ENCODE measurements at regions not wholly inside any gene's neighbourhood (a gene's known extent, or its start where the extent isn't known, plus 50 kb on each side); places are given as distances from the start of the nearest gene placed in this dataset.

GRCh38 chr4:35447474-35447873 lies 796.8 kb downstream of the ARAP2 start:
- H2BK5ac ChIP-seq (ENCODE audit: insufficient read length, low read length), result no peak overlapping the region
- no peak overlapping the region for H2BK120ac ChIP-seq (ENCODE audit: low read depth, low read length, poor library complexity, severe bottlenecking)

More at GRCh38 chr4:35447474-35447873, 796.8 kb downstream of the ARAP2 start:
- Histone ChIP-seq H3K56ac (ENCODE audit: insufficient read length, low read depth, low read length) (no peak overlapping the region), H2BK15ac (ENCODE audit: low read depth, low read length) (no peak overlapping the region), H3K79me1 (ENCODE audit: insufficient read depth, low read depth, low read length, poor library complexity, severe bottlenecking) (no peaks in the 10 kb centered on the region), H3K9me3 (ENCODE audit: control insufficient read depth, low read depth, low read length) (peaks cover 10% of the 10 kb centered on the region), H4K8ac (replicated peaks; ENCODE audit: insufficient read length, low read depth, low read length) (no peak overlapping the region), H4K20me1 (ENCODE audit: control insufficient read depth, insufficient read depth, insufficient read length) (no peaks in the 10 kb centered on the region), H3K14ac (ENCODE audit: insufficient read depth, low read length) (no peak overlapping the region), H3K4me2 (ENCODE audit: insufficient read depth, insufficient read length, low read length) (no peak overlapping the region), H2AFZ (ENCODE audit: low read length) (no peak overlapping the region), H2BK12ac (ENCODE audit: insufficient read length, low read depth, low read length) (no peak overlapping the region), H4K91ac (ENCODE audit: insufficient read length, low read depth, low read length) (no peak overlapping the region), H3T11ph (ENCODE audit: low read length) (no peak overlapping the region), H3K23me2 (ENCODE audit: insufficient read length, low read depth, low read length, poor library complexity, severe bottlenecking) (no peaks in the 10 kb centered on the region), H3K4me1 (ENCODE audit: insufficient read depth, low read length) (no peaks in the 10 kb centered on the region), H2BK20ac (ENCODE audit: low read depth, low read length, poor library complexity, severe bottlenecking) (no peak overlapping the region), H3K23ac (ENCODE audit: insufficient read length, low read depth, low read length) (no peak overlapping the region), H3K79me2 (ENCODE audit: insufficient read depth, low read length) (no peaks in the 10 kb centered on the region), H3K18ac (ENCODE audit: insufficient read length, low read depth, low read length) (no peak overlapping the region), H3K4ac (ENCODE audit: low read depth, low read length) (no peak overlapping the region), H4K5ac (ENCODE audit: insufficient read length, low read depth, low read length) (no peak overlapping the region), H3K9ac (ENCODE audit: extremely low read depth, insufficient read length, low read length) (no peak overlapping the region), H3K27ac (ENCODE audit: insufficient read length, low read depth, low read length) (no peak overlapping the region), H2AK5ac (ENCODE audit: insufficient read length, low read length) (no peak overlapping the region), H3K27me3 (ENCODE audit: insufficient read depth, low read length) (no peaks in the 10 kb centered on the region)
- Mint-ChIP-seq H3K36me3 (ENCODE audit: insufficient read depth in 1 of 3, low read depth in 3 of 3) (peaks cover 3 to 21% (median 7%) of the 10 kb centered on the region in 3 experiments; a peak in 6 of 7 replicates), H3K27me3 (ENCODE audit: low read depth) (no peaks in the 10 kb centered on the region), H3K9me3 (peaks cover 24 to 30% of the 10 kb centered on the region in 2 experiments), H3K4me1 (no peaks in the 10 kb centered on the region), H3K4me3 (no peak overlapping the region), H3K27ac (no peak overlapping the region; a peak in 1 of 7 replicates)
- no peak for TF ChIP-seq CTCF (conservative IDR thresholded peaks at IDR 0.05)
- no peak for DNase-seq

Data from H9 (cell line).